Esophagus squamous epithelium (tissue), 5 donors: ENCODE measurements at regions not wholly inside any gene's neighbourhood (a gene's known extent, or its start where the extent isn't known, plus 50 kb on each side); places are given as distances from the start of the nearest gene placed in this dataset.

Experiments used
- DNase-seq: peaks from one replicate; lab custom pipeline; 2025; lab: John Stamatoyannopoulos, UW
- H3K27ac ChIP-seq, 4 donors: fragments of 200-600 bp; sonication (generic); one replicate each; pipeline ENCODE4 v1.5.1; 2016 to 2019; ENCODE audit warnings: mild to moderate bottlenecking in 1 of 4
- H3K27me3 ChIP-seq, 4 donors: fragments of 200-600 bp; sonication (generic); 1 replicate in 3 of 4; 2 replicates in 1 of 4; pipeline versions ENCODE4 v1.5.1 to v1.6.0; 2017 to 2021; ENCODE audit warnings: antibody characterized with exemption in 1 of 4
- H3K36me3 ChIP-seq, 3 donors: fragments of 200-600 bp; sonication (generic); one replicate each; pipeline ENCODE4 v1.5.1; 2016 to 2019
- H3K4me1 ChIP-seq, 3 donors: fragments of 200-600 bp; sonication (generic); one replicate each; pipeline ENCODE4 v1.5.1; 2017 to 2019
- H3K4me3 ChIP-seq, 4 donors: fragments of 200-600 bp; sonication (generic); 1 replicate in 3 of 4; 2 replicates in 1 of 4; pipeline ENCODE4 v1.5.1; 2016 to 2019; ENCODE audit warnings: mild to moderate bottlenecking in 2 of 4, moderate library complexity in 1 of 4
- H3K9me3 ChIP-seq, 3 donors: fragments of 200-600 bp; sonication (generic); one replicate each; pipeline ENCODE4 v1.5.1; 2016 to 2019
- CTCF ChIP-seq, 6 experiments: fragments of 450-650 bp in 4 of 6; fragments of 200-600 bp in 2 of 6; sonication (generic) in 2 of 6; IDR thresholded peaks; one replicate each; pipeline ENCODE4 v1.5.1; 2016 to 2019; ENCODE audit warnings: antibody characterized with exemption in 6 of 6, mild to moderate bottlenecking in 4 of 6, moderate library complexity in 4 of 6
- POLR2A ChIP-seq, 4 donors: fragments of 450-650 bp; IDR thresholded peaks; one replicate each; pipeline ENCODE4 v1.6.1; 2017; ENCODE audit warnings: antibody characterized with exemption in 4 of 4, mild to moderate bottlenecking in 4 of 4, moderate library complexity in 3 of 4
- whole genome bisulfite sequencing, 2 donors: methylation state at CpG; one replicate each; pipeline ENCODE4 v1.1.5; 2018; 5-methylcytosine and 5-hydroxymethylcytosine counted together
- intact Hi-C: fragments of 100-400 bp; cut with DNase I; formaldehyde crosslinking; loops from one replicate; pipeline ENCODE4 v1.15.0; 2022
- donor health status: DM: yes; HTN: yes; CAD: no.

- Histone ChIP-seq H3K36me3 (no peaks in the 10 kb centered on the region), H3K4me1 (no peaks in the 10 kb centered on the region), H3K4me3 (no peak overlapping the region), H3K27me3 (no peaks in the 10 kb centered on the region), H3K9me3 (peaks cover 0 to 6% (median 0%) of the 10 kb centered on the region in 3 donors), H3K27ac (no peak overlapping the region)
- intact Hi-C loops: no loop called here
- DNase-seq: no peak
- no peak for TF ChIP-seq CTCF (IDR thresholded peaks at IDR 0.05)
- TF ChIP-seq POLR2A (IDR thresholded peaks at IDR 0.05): no peak
- WGBS, 2 donors: 76 to 77% methylated on average over 2 of the region's 2 CpGs
Measured at GRCh38 chr2:126309185-126309584, 346.8 kb upstream of the GYPC start.

GRCh38 chr2:126312579-126312978 lies 343.4 kb upstream of the GYPC start:
- H3K27me3 ChIP-seq: no peaks in the 10 kb centered on the region
- intact Hi-C loops: no loop called here
- H3K27ac ChIP-seq: no peak overlapping the region
- peaks cover 0 to 6% (median 0%) of the 10 kb centered on the region in 3 donors for H3K9me3 ChIP-seq
- 82 to 88% methylated on average over 5 of the region's 5 CpGs for WGBS, 2 donors
- H3K36me3 ChIP-seq: no peaks in the 10 kb centered on the region
- TF ChIP-seq CTCF (IDR thresholded peaks at IDR 0.05) (no peak), POLR2A (IDR thresholded peaks at IDR 0.05) (no peak)
- no peak for DNase-seq
- no peaks in the 10 kb centered on the region for H3K4me1 ChIP-seq
- no peak overlapping the region for H3K4me3 ChIP-seq

- H3K36me3 ChIP-seq: no peaks in the 10 kb centered on the region
- H3K27me3 ChIP-seq: no peaks in the 10 kb centered on the region
- H3K4me3 ChIP-seq: no peak overlapping the region
- no peaks in the 10 kb centered on the region for H3K9me3 ChIP-seq
- DNase-seq: no peak
- WGBS, 2 donors: 61 to 82% methylated on average over 1 of the region's 1 CpG
- H3K27ac ChIP-seq: no peak overlapping the region
- no peaks in the 10 kb centered on the region for H3K4me1 ChIP-seq
- TF ChIP-seq POLR2A (IDR thresholded peaks at IDR 0.05) (no peak), CTCF (IDR thresholded peaks at IDR 0.05) (no peak)
- intact Hi-C loops: no loop called here
Measured at GRCh38 chr2:126315828-126316227, 340.1 kb upstream of the GYPC start.

- intact Hi-C loops: no loop called here
- DNase-seq: no peak
- TF ChIP-seq POLR2A (IDR thresholded peaks at IDR 0.05): no peak
- TF ChIP-seq CTCF (IDR thresholded peaks at IDR 0.05): no peak
- H3K27ac ChIP-seq: no peak overlapping the region
- H3K9me3 ChIP-seq: no peaks in the 10 kb centered on the region
- H3K36me3 ChIP-seq: no peaks in the 10 kb centered on the region
- H3K4me3 ChIP-seq: no peak overlapping the region
- WGBS, 2 donors: 20 to 21% methylated on average over 2 of the region's 2 CpGs
- H3K27me3 ChIP-seq: no peaks in the 10 kb centered on the region
- no peaks in the 10 kb centered on the region for H3K4me1 ChIP-seq
Measured at GRCh38 chr2:126317790-126318431, 338.0 kb upstream of the GYPC start.

GRCh38 chr2:126322342-126322741 lies 333.6 kb upstream of the GYPC start:
- intact Hi-C loops: no loop called here
- H3K36me3 ChIP-seq: no peaks in the 10 kb centered on the region
- H3K9me3 ChIP-seq: no peaks in the 10 kb centered on the region
- H3K4me1 ChIP-seq: no peaks in the 10 kb centered on the region
- no peak overlapping the region for H3K4me3 ChIP-seq
- no peaks in the 10 kb centered on the region for H3K27me3 ChIP-seq
- H3K27ac ChIP-seq: no peak overlapping the region
- 80 to 84% methylated on average over 3 of the region's 3 CpGs for WGBS, 2 donors
- no peak for DNase-seq
- TF ChIP-seq CTCF (IDR thresholded peaks at IDR 0.05): no peak
- no peak for TF ChIP-seq POLR2A (IDR thresholded peaks at IDR 0.05)
